ENCODE measurements at regions not wholly inside any gene's neighbourhood (a gene's known extent, or its start where the extent isn't known, plus 50 kb on each side); places are given as distances from the start of the nearest gene placed in this dataset.
"Not testable (repeated sequence)": the region's sequence is repeated elsewhere in the genome, so short reads cannot be mapped to it uniquely, and the experiment has no call there.

DNA sequence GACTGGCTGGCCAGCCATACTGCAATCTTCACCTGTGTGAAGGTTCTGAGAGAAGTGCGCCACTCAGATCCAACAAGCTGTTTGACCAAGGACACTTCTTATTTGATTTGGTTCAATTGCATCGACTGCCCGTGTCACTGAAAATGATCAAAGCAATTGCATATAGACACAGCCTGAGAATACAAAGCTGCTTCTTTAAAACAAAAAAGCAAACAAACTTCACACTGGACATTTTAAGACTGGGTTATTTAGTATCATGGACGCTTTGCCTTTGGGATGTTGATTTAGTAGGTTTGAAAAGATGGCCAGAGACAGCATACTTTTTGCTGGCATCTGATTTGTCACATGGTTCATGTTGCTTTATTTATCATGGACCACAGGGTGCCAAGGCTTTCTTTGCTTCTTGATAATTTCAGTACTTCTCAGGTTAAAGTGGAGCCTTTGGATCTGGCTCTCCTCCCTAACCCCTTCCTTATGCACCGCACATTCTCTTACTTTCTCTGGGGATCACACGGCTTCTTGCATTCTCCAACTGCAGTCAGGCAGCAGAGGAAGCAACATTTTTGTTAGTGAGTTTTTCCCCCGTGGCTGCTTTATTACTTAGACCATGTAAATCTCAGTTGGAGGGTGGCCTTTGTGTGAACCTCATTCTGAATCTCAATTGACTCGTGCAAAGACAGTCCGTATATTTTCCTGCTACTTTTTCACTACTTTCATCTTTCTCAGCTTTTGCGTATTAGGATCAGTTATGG is 151.0 kb downstream of the CD47 start:
- DNase-seq = no peak

DNA sequence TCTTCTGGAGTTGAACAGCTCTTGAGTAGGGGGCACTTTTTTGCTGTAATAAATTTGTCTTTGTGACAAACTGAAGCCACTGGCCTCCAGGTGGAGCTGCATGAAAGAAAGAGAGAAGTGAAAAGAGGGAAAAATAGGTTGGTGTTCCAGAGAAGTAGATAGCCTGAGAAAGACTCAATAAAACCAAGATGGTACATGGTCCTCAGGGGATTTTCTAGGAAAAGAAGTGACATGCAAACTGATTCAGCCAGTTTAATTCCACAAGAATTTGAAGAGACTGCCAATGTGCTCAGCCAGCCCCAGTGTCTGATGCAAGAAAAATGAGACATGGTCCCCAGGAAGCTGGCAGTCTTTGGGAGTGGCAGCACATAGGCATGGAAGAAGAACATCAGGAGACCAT is 152.7 kb downstream of the CD47 start:
- no peak for DNase-seq

DNA sequence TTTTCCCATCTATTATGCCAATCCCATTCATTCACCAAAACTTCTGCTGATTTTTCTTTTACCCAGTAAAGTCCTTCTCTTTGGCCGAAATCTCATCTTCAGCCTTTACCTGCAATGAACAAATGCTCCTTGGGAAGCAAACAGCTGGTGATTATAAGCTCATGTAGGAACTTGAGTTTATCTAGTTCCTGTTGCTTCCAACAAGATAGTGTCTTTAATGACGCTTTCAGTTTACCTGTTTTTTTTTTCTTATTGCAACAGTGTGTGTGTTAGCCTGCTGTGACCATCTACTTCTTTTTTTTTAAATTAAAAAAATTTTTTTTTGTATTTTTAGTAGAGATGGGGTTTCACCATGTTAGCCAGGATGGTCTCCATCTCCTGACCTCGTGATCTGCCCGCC is 156.0 kb downstream of the CD47 start:
- DNase-seq = no peak

DNA sequence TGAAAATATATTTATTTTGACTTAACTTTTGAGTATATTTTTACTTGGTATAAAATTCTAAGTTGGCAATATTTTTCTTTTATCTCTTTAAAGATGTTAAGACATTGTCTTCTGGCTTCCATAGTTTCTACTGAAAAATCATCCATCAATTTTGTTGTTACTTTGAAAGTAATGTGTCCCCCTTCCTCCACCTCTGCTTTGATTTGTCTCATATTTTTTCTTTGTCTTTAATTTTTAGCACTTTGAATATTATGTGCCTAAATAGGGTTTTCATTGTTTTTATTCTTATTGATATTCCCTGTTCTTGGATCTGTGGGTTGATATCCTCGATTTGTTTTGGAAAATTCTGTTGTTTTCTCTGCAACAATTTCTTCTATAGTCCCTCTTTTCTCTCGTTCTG is 157.4 kb downstream of the CD47 start:
- DNase-seq = no peak

DNA sequence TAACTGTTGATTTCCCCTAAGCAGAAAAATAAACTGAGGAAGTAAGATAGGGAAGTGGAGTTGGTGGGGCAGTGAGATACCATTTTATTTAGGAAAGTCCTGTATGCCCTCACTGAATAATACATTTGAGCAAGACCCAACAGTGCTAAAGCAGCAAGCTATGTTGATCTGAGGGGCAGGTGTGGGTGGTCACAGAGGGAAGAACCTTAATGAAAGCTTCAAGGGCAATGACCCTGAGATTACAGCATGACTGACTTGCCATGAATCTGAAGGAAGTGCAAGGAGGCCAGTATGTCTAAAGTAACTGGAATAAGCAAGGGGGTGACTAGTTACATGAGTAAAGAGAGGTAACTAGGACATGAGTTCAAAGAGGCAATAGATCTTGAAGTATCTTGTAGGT is 159.5 kb downstream of the CD47 start:
- DNase-seq = no peak

DNA sequence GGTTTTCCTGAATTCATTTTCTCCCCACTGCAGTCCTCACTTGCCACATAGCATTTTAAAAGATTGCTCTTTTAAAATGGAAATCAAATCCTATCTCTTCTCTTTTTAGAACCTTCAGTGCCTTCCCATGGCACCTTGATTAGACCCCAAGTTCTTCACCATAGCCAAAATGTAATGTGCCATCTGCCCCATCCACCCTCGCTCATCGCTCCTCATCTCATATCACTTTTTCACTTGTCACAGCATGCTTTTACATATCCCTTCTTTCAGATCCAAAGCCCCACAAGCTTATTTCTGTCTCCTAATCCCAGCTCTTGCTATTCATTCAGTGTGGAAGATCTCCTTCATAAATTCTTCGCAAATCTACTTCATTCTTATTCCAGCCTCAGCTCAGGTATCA is 161.7 kb downstream of the CD47 start:
- DNase-seq = no peak

DNA sequence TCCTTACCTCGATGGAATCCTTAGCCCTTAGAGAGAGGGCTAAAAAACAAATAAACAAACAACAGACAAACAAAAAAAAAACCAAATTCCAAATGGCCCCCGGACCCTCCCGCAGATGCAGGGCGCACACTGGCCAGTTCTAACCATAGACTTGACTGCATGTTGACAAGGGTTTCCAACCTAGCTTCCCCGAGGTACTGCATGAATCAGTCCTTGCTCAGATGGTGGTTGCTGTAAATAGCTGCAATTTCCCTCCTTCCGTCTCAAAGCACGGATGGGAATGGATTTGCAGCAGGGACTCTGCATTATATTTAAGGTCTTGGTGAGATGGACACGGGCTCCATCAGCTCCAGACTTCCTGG is 162.8 kb downstream of the CD47 start:
- DNase-seq = no peak

DNA sequence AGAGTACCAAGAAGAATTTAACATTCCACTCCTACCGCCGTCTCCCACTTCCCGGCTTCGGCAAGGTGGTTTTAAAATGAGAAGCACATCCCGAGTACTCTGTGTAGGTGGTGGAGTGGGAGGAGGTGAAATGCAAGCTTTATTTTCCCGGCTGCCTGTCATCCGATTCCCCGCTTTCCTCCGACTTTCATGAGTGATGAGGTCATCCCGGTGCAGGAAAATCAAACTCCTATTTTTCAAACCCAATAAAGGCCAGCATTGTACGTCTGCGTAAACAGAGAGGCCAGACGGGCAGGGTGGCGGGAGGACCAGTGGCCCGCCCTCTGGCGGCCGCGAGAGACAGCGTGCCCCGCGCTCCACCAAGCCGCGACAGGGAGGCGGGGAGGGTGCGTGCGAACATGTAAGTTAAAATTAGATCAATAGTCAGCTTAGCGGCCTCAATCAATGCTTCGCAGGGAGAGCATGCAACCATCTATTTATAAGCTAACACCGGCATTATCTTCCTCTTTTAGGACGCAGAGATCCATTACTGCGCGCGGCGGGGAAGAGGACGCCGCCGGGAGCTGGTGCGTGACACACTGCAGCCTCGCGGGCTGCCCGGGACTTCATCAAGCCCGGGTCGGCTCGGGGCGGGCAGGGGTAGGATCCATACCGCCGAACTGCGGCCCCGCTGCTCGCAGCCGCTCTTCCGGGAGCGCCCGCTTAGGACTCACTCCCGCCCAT is 163.3 kb downstream of the CD47 start:
- DNase-seq = peak; percentile 49

DNA sequence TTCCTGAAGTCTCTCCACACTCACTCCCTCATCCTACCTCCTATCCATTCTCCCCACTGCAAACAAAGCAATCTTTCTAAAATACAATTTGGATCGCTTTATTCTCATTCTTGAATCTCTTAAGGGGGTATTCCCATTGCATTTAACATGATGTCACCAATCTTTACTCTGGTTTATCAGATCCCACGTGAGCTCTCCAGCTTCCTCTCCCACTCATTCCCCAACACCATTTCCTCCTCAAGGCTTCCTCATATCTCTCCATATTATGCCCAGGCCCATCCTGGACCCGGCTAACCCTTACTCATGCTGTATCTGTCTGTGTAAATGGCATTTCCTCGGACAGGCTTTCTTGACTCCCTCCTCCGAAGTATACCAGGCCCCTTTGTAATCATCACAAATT is 165.0 kb downstream of the CD47 start:
- DNase-seq = no peak

DNA sequence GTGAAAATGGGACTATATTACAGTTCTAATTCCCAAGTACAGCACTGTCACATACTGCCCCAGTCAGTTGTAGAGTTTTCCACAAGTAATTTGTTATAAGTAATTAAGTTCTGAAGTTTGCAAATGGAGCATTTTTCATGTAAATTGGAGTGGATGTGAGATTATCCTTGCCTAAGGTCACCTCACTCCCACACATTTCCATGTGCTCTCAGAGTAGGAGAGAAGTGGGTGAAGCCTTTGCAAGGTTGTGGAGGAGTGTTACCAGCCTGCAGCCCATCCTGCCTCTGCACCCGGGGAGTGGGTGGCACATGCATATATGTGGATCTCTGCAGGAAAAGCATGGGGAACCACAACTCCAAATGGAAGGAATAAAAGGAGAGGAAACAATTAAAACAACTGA is 169.8 kb downstream of the CD47 start:
- no peak for DNase-seq

DNA sequence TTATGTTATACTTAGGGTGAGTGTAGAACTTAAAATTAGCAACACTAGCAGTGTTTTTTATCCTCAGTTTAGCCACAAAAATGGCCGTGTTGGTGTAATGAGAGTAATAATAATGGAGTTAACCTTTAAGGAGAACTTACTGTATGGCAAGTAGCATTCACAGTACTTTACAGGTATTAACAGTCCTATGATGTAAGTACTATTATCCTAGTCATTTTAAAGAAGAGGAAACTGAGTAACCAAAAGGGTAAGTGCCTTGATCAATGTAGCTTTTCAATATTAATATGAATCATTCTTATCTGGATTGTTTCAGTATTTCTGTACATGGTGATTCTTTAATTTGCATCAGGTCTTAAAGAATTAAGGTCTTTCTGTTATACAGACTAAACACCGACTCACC is 170.3 kb downstream of the CD47 start:
- DNase-seq = no peak

DNA sequence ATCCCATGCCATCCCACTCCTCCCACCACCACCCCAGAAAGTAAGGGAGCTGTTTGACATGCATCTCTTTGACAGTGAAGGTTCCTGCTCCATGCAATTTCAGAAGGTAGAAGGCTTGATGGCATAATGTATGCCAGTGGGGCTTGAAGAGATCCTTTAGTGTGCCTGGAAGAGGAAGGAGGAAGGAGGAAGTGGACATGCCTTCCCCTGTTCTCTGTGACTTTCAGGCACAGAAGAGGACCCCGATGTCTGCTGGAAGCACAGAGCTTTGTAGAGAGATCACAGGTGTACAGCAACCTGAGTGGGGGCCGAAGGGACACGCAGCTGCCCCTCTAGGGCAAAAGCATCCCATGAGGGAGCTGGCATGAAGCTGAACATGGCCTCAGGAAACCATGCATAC is 171.6 kb downstream of the CD47 start:
- DNase-seq = no peak

DNA sequence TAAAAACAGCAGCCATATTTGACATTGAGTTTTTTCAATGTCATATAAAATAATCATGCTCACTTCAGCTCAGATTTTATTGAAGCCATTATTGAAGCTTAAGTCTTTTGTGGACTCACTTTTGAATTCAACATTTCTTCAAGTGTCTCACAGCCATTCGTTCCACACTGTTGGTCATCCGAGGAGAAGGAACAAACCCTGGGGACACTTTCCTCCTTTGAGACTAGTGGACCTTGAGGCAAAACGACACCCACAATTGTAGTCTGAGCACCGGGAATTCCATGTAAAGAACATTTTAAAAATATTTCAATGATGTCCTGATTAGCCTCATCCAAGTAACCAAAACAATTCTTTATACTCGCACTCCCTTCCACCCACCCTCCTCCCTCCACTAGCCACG is 174.7 kb downstream of the CD47 start:
- DNase-seq = no peak

DNA sequence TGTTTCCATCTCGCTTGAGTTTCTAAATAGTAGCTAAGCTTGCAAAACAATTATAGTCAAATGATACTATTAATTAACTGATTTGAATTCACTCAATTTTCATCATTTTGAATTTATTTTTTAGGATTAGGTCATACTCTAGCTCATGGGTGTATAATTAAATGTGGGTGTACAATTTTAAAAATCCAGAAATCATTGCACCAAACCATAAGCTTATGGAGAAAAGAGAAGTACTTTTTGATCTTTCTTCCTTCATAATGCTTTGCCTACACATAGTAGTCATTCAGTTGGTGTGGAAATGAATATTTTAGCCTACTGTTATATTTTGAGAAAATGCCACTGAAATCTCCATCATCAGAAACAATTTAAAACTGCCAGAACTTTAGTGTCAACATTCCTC is 175.1 kb downstream of the CD47 start:
- no peak for DNase-seq

DNA sequence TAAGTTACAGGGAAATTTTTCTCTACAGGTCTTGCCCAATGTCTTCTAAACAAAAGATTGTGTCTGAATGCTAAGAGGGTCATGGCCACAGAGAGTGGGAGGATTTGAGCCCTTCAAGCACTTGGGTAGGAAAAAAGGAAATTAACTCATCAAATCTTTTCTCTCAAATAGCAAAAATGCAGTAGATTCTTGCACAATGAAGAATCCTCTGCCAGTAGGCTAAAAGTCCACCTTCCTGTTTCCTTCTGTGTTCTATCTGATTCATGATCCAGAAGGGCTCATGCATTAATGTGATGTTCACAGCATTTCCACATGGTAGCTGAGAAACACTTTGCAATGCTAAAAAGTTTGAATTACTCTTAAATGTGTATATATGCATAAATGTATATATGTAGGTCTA is 177.1 kb downstream of the CD47 start:
- no peak for DNase-seq

DNA sequence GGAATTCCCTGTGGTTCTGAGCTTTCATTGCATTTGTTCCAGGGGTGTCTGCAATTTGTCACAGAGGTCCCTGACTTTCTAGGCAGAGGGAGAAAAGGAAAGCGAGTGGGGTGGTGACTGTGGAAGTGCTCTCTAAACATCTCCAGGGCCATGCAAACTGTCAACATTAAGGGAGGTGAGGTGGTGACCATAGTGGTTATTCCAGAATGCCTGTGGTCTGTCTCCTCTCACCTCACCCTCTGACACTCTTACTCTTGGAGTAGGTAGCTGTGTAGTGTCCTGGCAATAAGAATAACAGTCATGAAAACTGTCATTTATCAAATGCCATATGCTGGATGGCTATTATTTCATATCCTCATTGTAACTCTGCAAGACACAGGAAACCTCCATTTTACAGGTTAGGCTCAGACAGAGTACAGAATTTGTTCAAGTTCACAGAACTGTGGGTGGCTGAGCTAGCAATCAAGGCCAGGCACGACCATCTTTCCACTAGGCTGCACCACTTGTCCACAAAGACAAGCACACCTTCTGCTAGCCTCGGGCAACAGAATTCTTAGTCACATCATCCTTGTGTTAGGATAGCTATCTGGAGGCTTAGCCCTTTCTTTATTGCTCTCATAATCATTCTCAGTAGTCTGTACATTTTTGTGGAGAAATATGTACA is 179.4 kb downstream of the CD47 start:
- no peak for DNase-seq

DNA sequence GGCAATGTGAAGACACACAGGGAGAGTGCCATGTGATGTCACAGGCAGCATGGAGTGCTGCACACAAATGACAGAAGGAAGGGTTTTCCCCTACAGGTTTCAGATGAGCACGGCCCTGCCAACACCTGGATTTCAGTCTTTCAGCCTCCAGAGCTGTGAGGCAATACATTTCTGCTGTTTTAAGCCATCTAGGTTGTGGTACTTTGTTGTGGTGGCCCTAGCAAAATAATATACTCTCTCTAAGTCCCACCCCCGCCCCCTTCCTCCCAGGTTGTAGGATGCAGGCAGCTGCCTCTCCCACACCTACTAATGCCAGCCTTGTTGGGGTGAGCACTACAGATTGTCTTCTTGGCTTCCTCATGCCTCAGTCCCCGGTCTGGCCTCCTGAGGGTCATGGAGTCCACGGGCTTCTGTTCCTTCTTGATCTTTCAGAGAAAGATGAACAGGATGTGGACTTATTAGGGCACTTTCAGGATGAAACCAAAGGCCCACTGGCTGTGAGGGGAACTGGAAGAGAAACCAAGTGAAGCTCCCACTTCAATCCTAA is 180.0 kb downstream of the CD47 start:
- no peak for DNase-seq

DNA sequence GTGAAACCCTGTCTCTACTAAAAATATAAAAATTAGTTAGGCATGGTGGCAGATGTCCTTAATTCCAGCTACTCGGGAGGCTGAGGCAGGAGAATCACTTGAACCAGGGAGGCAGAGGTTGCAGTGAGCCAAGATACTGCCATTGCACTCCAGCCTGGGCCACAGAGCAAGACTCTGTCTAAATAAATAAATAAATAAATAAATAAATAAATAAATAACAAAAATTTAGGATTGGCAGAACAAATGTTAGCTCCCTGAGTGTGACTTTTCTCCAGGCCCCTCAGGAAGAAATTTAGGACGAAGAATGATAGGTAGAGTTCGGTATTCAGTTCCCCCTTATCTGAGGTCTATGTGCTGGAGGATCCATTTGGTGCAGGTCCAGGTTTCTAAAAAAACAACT is 181.2 kb downstream of the CD47 start:
- DNase-seq = not testable (repeated sequence)

DNA sequence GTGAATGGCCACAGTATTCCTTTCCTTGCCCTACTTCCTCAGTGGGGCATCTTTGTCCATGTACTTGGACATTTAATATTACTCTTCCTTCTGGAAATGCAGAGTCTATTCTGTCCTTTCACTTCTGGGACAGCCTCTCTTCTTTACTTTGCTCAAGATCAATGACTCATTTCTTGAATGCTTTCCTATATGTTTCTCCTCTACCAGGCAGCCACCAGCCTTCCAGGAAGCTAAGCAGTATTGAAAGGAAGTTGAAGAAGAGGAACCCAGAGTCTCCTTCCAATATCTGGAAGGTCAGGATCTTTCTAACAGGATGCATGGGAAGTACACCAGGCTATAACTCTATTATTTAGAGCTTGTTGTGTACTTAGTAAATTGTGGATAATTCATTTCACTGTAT is 182.8 kb downstream of the CD47 start:
- no peak for DNase-seq

DNA sequence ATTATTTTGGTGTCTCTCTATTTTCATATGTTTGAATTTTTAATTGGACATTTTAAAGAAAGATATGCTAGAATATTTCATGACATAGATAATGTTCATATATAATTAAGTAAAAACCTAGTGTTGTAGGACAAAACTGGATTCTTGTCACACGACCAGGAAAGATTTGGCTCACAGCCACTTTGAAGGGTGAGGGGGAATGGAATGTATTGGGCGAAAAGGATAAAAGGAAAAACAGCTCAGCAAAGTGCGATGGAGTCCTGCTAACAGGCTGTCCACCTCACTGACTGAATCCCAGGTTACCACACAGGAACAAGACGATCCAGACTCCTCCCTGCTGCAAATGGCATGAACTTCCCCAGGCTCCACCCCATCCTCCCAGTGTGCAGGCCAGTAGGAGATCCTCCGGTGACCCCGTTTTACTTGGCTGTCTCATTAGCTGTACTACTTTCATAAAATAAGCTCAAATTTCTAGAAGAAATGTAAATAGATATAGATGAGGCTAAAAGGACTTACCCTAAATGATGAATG is 186.2 kb downstream of the CD47 start:
- DNase-seq = no peak

DNA sequence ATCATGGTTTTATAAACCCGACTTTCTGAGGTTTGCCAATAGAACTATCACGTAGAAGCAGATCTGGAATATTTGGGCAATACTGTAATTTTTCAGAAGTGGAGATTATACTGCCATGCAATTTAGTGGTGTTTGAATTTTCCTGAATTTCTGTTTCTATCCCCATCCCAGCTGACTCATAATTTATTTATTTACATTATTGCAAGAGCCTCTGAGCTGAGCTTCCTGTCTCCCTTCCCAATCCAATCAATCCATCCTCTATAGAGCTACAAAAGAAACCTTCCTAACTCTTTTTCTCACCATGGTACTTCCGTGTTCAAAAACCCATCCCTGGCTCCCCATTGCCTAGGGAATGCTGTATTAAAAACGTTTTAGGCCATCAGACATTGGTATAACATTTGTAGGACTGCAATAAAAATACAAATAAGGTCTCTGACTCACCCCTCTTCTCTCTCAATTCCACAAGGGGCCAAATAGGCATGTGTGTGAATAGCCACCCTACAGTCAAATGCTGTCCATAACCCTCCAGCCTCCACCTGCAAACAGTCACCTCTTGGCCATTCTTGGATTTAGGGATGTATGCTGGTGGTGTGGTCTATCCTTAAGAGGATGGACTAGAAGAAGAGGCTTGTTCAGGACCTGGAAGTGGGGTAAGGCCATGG is 190.7 kb downstream of the CD47 start:
- no peak for DNase-seq

DNA sequence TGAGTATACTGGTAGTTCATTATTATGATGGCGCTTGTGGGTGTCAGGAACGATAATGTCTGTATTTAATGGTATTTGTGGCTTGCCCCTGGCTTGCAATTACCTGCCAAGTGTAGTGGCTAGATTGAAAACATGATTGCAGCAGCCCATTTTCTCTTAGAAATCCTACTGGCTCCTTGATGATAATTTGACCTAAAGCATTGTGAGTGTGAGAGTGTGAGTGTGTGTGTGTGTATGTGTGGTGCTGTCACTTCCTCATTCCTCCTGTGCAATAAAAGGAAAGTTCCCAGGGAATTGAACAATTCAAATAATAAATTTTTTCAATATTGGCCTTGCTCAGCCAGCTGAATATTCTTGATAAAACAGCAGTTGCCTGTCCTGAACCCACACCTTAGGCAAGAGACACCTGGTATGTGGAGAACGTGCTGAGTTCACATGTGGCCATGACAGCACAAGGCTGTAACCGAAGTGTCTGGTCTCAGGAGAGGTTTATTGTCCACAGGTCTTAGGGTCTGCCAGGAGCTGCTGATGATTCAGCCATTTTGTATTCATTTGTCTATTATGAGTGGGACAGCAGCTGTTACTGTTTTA is 193.3 kb downstream of the CD47 start:
- no peak for DNase-seq

DNA sequence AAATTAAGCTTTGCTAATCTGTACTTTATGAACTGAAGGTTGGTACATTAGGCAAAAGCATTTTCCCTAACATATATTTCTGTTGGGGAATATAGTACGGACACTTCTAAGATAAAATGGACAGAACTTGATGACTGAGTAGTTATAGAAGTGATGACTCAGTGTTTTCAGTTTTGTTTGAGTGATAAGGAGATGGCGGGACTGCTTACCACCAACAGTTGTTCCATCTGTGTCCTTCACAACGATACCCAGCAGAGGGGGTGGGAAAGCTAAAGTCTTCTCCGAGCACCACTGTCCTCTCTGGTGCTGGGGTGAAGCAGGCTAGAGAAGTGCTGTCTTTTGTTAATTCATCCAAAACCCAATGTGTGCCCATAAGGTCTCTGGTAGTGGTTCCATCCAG is 195.8 kb downstream of the CD47 start:
- no peak for DNase-seq
